ENCODE measurements at regions not wholly inside any gene's neighbourhood (a gene's known extent, or its start where the extent isn't known, plus 50 kb on each side); places are given as distances from the start of the nearest gene placed in this dataset.

DNA sequence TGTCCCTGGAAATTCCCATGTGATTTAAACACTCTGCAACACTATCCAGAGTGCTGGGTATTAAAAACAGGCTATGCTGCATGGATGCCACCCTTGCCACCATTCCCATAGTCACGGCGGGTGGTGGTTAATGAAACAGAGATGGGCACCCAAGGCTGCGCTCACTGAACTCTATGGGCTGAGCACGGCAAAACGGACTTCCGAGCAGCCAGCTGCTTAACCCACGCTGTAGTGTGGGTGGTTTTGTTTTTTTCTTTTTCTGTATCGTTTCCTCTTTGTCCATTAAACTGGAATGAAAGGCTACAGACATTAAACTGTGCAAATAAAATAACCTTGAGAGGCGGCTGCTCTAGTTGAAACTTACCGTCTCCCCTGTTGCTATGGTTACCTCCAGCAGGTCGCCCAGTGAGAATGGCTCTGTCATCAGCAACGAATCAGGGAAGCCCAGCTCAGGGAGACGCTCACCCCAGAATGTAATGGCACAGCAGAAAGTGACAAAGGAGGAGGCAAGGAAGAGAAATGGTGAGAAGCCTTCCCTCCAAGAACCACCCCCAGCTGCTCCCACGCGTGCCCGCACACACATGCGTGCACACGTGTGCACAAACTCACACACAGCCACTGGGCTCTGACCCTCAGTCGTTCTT lies 102.1 kb downstream of the C11orf91 start:
- POLR2A ChIA-PET: no interaction called here

DNA sequence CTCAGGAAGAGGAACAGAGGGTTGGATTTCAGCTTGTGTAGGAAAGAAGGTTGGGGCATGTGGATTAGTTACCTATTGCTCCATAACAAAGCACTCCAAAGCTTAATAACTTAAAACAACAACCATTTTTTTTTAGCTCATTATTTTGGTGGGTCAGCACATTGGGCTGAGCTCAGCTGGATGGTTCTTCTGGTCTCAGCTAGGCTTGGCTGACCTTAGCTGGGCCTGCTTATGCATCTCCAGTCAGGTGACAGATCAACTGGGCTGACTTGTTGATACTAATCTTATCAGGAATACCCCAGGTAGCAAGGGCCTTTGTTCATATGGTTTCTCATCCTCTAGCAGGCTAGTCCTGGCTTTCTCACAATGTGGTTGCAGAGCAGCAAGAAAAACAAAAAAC lies 106.4 kb downstream of the C11orf91 start:
- CTCF ChIA-PET: no interaction called here
- H3K4me2 ChIP-seq (ENCODE audit: insufficient read depth, low read length): no peak overlapping the region
- DNase-seq (ENCODE audit: low read depth, low spot score) (no peak), FAIRE-seq (no peak)
- no peaks in the 10 kb centered on the region for H3K36me3 ChIP-seq (ENCODE audit: control insufficient read depth in 2 of 2, extremely low read depth in 1 of 2, insufficient read depth in 2 of 2, low read length in 2 of 2)
- no peak overlapping the region for H3K9ac ChIP-seq (replicated peaks; ENCODE audit: extremely low read depth, insufficient read depth, low read length)
- TF ChIP-seq FOS (IDR thresholded peaks at IDR 0.05; ENCODE audit: borderline replicate concordance, insufficient read depth, low read length): no peak
- no peak for TF ChIP-seq JUN (IDR thresholded peaks at IDR 0.05; ENCODE audit: borderline replicate concordance, insufficient read depth, insufficient read length, low read depth)
- no peak for TF ChIP-seq POLR2AphosphoS5 (IDR thresholded peaks at IDR 0.05; ENCODE audit: insufficient read depth, low read depth, low read length)
- no peak for TF ChIP-seq GATA2 (IDR thresholded peaks at IDR 0.05; ENCODE audit: insufficient read depth, insufficient read length, low read depth, low read length)
- no peak for TF ChIP-seq MYC (IDR thresholded peaks at IDR 0.05; ENCODE audit: low read depth, low read length)
- TF ChIP-seq, protein P1, sequence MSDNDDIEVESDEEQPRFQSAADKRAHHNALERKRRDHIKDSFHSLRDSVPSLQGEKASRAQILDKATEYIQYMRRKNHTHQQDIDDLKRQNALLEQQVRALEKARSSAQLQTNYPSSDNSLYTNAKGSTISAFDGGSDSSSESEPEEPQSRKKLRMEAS (IDR thresholded peaks at IDR 0.05; ENCODE audit: insufficient read depth, insufficient read length): no peak
- TF ChIP-seq, protein P2, sequence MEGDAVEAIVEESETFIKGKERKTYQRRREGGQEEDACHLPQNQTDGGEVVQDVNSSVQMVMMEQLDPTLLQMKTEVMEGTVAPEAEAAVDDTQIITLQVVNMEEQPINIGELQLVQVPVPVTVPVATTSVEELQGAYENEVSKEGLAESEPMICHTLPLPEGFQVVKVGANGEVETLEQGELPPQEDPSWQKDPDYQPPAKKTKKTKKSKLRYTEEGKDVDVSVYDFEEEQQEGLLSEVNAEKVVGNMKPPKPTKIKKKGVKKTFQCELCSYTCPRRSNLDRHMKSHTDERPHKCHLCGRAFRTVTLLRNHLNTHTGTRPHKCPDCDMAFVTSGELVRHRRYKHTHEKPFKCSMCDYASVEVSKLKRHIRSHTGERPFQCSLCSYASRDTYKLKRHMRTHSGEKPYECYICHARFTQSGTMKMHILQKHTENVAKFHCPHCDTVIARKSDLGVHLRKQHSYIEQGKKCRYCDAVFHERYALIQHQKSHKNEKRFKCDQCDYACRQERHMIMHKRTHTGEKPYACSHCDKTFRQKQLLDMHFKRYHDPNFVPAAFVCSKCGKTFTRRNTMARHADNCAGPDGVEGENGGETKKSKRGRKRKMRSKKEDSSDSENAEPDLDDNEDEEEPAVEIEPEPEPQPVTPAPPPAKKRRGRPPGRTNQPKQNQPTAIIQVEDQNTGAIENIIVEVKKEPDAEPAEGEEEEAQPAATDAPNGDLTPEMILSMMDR (IDR thresholded peaks at IDR 0.05; ENCODE audit: extremely low read depth in 1 of 2, insufficient read depth in 1 of 2, low read depth in 1 of 2, low read length in 2 of 2): no peak
- TF ChIP-seq POLR2A (IDR thresholded peaks at IDR 0.05; ENCODE audit: low read depth, low read length): no peak
- no peak for TF ChIP-seq EZH2 (IDR thresholded peaks at IDR 0.05; ENCODE audit: borderline replicate concordance, low read depth, low read length, severe bottlenecking)
- intact Hi-C loops (cut with micrococcal nuclease): no loop called here
- H3K4me1 ChIP-seq (ENCODE audit: control insufficient read depth, extremely low read depth, insufficient read depth, low read length): no peaks in the 10 kb centered on the region
- POLR2A ChIA-PET: no interaction called here
- H3K9me3 ChIP-seq (replicated peaks; ENCODE audit: control insufficient read depth, insufficient read depth, low read length): no peaks in the 10 kb centered on the region
- H3K27ac ChIP-seq (ENCODE audit: insufficient read depth, low read depth, low read length): no peak overlapping the region
- no TSS peak for BruUV-seq (replicated peaks)
- no peak overlapping the region for H3K4me3 ChIP-seq (replicated peaks in 1 of 3; ENCODE audit: insufficient read depth in 1 of 3, low read depth in 1 of 3, low read length in 3 of 3)
- dilution Hi-C loops (cut with MboI; ENCODE audit: extremely low pct_ligation_motif_present, low sequenced_read_pairs): no loop called here
- no peaks in the 10 kb centered on the region for H4K20me1 ChIP-seq (replicated peaks; ENCODE audit: control insufficient read depth, extremely low read depth, insufficient read depth, low read length)
- H3K27me3 ChIP-seq (ENCODE audit: control insufficient read depth in 2 of 2, insufficient read depth in 2 of 2, low read length in 2 of 2): no peaks in the 10 kb centered on the region
- no peaks in the 10 kb centered on the region for H3K9me1 ChIP-seq (replicated peaks; ENCODE audit: control insufficient read depth, extremely low read depth, insufficient read depth, low read length)
- H2AFZ ChIP-seq (ENCODE audit: low read depth, low read length): no peak overlapping the region
- no peaks in the 10 kb centered on the region for H3K79me2 ChIP-seq (ENCODE audit: control insufficient read depth, insufficient read depth, low read length)

More for the DNA sequence above, 102.1 kb downstream of the C11orf91 start:
- DNase-seq (ENCODE audit: low read depth, low spot score) (no peak), FAIRE-seq (no peak)
- Histone ChIP-seq H3K4me1 (ENCODE audit: control insufficient read depth, extremely low read depth, insufficient read depth, low read length) (no peaks in the 10 kb centered on the region), H3K27me3 (ENCODE audit: control insufficient read depth in 2 of 2, insufficient read depth in 2 of 2, low read length in 2 of 2) (no peaks in the 10 kb centered on the region), H3K79me2 (ENCODE audit: control insufficient read depth, insufficient read depth, low read length) (no peaks in the 10 kb centered on the region), H3K9ac (replicated peaks; ENCODE audit: extremely low read depth, insufficient read depth, low read length) (no peak overlapping the region), H3K9me3 (replicated peaks; ENCODE audit: control insufficient read depth, insufficient read depth, low read length) (no peaks in the 10 kb centered on the region), H3K4me3 (replicated peaks in 1 of 3; ENCODE audit: insufficient read depth in 1 of 3, low read depth in 1 of 3, low read length in 3 of 3) (no peak overlapping the region), H3K36me3 (ENCODE audit: control insufficient read depth in 2 of 2, extremely low read depth in 1 of 2, insufficient read depth in 2 of 2, low read length in 2 of 2) (no peaks in the 10 kb centered on the region), H4K20me1 (replicated peaks; ENCODE audit: control insufficient read depth, extremely low read depth, insufficient read depth, low read length) (no peaks in the 10 kb centered on the region), H3K9me1 (replicated peaks; ENCODE audit: control insufficient read depth, extremely low read depth, insufficient read depth, low read length) (no peaks in the 10 kb centered on the region), H3K27ac (ENCODE audit: insufficient read depth, low read depth, low read length) (no peak overlapping the region), H2AFZ (ENCODE audit: low read depth, low read length) (no peak overlapping the region), H3K4me2 (ENCODE audit: insufficient read depth, low read length) (no peak overlapping the region)
- intact Hi-C loops (cut with micrococcal nuclease): no loop called here
- dilution Hi-C loops (cut with MboI; ENCODE audit: extremely low pct_ligation_motif_present, low sequenced_read_pairs): no loop called here
- BruUV-seq (replicated peaks): no TSS peak
- CTCF ChIA-PET: no interaction called here
- no peak for TF ChIP-seq EZH2 (IDR thresholded peaks at IDR 0.05; ENCODE audit: borderline replicate concordance, low read depth, low read length, severe bottlenecking)
- no peak for TF ChIP-seq POLR2AphosphoS5 (IDR thresholded peaks at IDR 0.05; ENCODE audit: insufficient read depth, low read depth, low read length)
- no peak for TF ChIP-seq POLR2A (IDR thresholded peaks at IDR 0.05; ENCODE audit: low read depth, low read length)
